Kidney (tissue), 13 donors: ENCODE measurements at regions not wholly inside any gene's neighbourhood (a gene's known extent, or its start where the extent isn't known, plus 50 kb on each side); places are given as distances from the start of the nearest gene placed in this dataset.
"Not testable (repeated sequence)": the region's sequence is repeated elsewhere in the genome, so short reads cannot be mapped to it uniquely, and the experiment has no call there.

Experiments used
- DNase-seq, 5 donors: peaks; one replicate each; pipeline ENCODE4 v3.0.0-alpha.2; 2013 to 2020
- FAIRE-seq: peaks from 2 replicates; lab custom pipeline; 2012; peaks lifted over from hg19 to GRCh38; lab: Jason Lieb, UNC
- H3K27ac ChIP-seq, 2 donors: one replicate each; pipeline ENCODE4 v1.7.0; 2013; ENCODE audit warnings: low read depth in 2 of 2, low read length in 2 of 2, inconsistent platforms in 1 of 2
- H3K27me3 ChIP-seq: one replicate; pipeline ENCODE4 v1.7.1; 2013; ENCODE audit warnings: low read length, inconsistent platforms; ENCODE audit not compliant: control insufficient read depth, insufficient read depth
- H3K36me3 ChIP-seq, 3 donors: one replicate each; pipeline versions ENCODE4 v1.7.0 to v1.7.1; 2013; ENCODE audit warnings: low read length in 3 of 3, control low read depth in 1 of 3, inconsistent platforms in 1 of 3; ENCODE audit not compliant: insufficient read depth in 3 of 3, control insufficient read depth in 2 of 3
- H3K4me1 ChIP-seq, 3 donors: one replicate each; pipeline versions ENCODE4 v1.7.0 to v1.7.1; 2013; ENCODE audit warnings: low read length in 3 of 3, inconsistent platforms in 1 of 3, low read depth in 1 of 3; ENCODE audit not compliant: control insufficient read depth in 2 of 3, insufficient read depth in 2 of 3
- H3K4me3 ChIP-seq, 3 donors: one replicate each; pipeline versions ENCODE4 v1.7.0 to v1.8.1; 2013; ENCODE audit warnings: low read length in 3 of 3, control low read depth in 1 of 3, inconsistent platforms in 1 of 3
- H3K9ac ChIP-seq, 3 donors: one replicate each; pipeline versions ENCODE4 v1.7.0 to v1.7.1; 2013; ENCODE audit warnings: low read length in 3 of 3, control low read depth in 1 of 3, inconsistent platforms in 1 of 3
- H3K9me3 ChIP-seq, 3 donors: one replicate each; pipeline versions ENCODE4 v1.7.0 to v1.7.1; 2013; ENCODE audit warnings: low read length in 3 of 3, control low read depth in 1 of 3, inconsistent platforms in 1 of 3; ENCODE audit not compliant: control insufficient read depth in 2 of 3, insufficient read depth in 1 of 3
- CTCF ChIP-seq: IDR thresholded peaks from 3 replicates; pipeline ENCODE4 v1.5.1; 2012; ENCODE audit warnings: mild to moderate bottlenecking, moderate library complexity, borderline replicate concordance; ENCODE audit not compliant: insufficient read depth; ENCODE audit errors: extremely low read depth
- intact Hi-C: fragments of 100-400 bp; cut with DNase I; formaldehyde crosslinking; loops from one replicate; pipeline ENCODE4 v1.11.1; 2022
- donor health status: control.
- donor health status: control.
- donor health status: control.
- donor health status: control.
- donor health status: control.
- donor health status: DM: yes; HTN: yes; CAD: no.
- donor health status: Normal renal cell carcinoma (clear cell type).

- DNase-seq, result no peak
- no peaks in the 10 kb centered on the region for H3K36me3 ChIP-seq
- no peak for FAIRE-seq
- H3K27me3 ChIP-seq, result no peaks in the 10 kb centered on the region
- peaks cover 0 to 6% (median 2%) of the 10 kb centered on the region in 3 donors for H3K9me3 ChIP-seq
- H3K4me1 ChIP-seq, result no peaks in the 10 kb centered on the region
- H3K4me3 ChIP-seq, result no peak overlapping the region
- no peak overlapping the region for H3K27ac ChIP-seq
- no peak for TF ChIP-seq CTCF
- intact Hi-C loops, result no loop called here
- no peak overlapping the region for H3K9ac ChIP-seq
These were observed 447.7 kb downstream of the SOX11 start for GRCh38 chr2:6139916-6140315.

- no peak for TF ChIP-seq CTCF
- H3K4me3 ChIP-seq, result no peak overlapping the region
- H3K4me1 ChIP-seq, result no peaks in the 10 kb centered on the region
- H3K27ac ChIP-seq, result no peak overlapping the region
- peaks cover 0 to 6% (median 2%) of the 10 kb centered on the region in 3 donors for H3K9me3 ChIP-seq
- H3K36me3 ChIP-seq, result no peaks in the 10 kb centered on the region
- DNase-seq, result no peak
- FAIRE-seq, result no peak
- no peak overlapping the region for H3K9ac ChIP-seq
- intact Hi-C loops, result no loop called here
- no peaks in the 10 kb centered on the region for H3K27me3 ChIP-seq
These were observed 448.3 kb downstream of the SOX11 start for GRCh38 chr2:6140509-6140908.

GRCh38 chr2:6143812-6144211 is 451.6 kb downstream of the SOX11 start:
- Histone ChIP-seq H3K4me1 (no peaks in the 10 kb centered on the region), H3K27ac (no peak overlapping the region), H3K36me3 (no peaks in the 10 kb centered on the region), H3K9me3 (peaks cover 0 to 6% (median 2%) of the 10 kb centered on the region in 3 donors), H3K9ac (no peak overlapping the region), H3K27me3 (no peaks in the 10 kb centered on the region), H3K4me3 (no peak overlapping the region)
- DNase-seq (no peak), FAIRE-seq (no peak)
- TF ChIP-seq CTCF, result no peak
- intact Hi-C loops, result no loop called here

GRCh38 chr2:6147215-6147614 is 455.0 kb downstream of the SOX11 start:
- H3K36me3 ChIP-seq, H3K4me1 ChIP-seq, H3K27me3 ChIP-seq, DNase-seq, H3K9ac ChIP-seq, FAIRE-seq, H3K4me3 ChIP-seq, intact Hi-C loops, H3K9me3 ChIP-seq, H3K27ac ChIP-seq: not testable (repeated sequence)
